OCI-LY7 (cell line): ENCODE measurements at regions not wholly inside any gene's neighbourhood (a gene's known extent, or its start where the extent isn't known, plus 50 kb on each side); places are given as distances from the start of the nearest gene placed in this dataset.

ENCODE experiments used
- BruUV-seq: library from RNA; stranded (reverse); fragments of 400-500 nt; replicated peaks from 2 replicates; lab custom pipeline; 2021; lab: Mats Ljungman, UMichigan
- CTCF ChIA-PET: fragments of 300-600 bp; sonication (Branson Sonifier 250); formaldehyde crosslinking; loops from one replicate; lab custom pipeline; 2022; ENCODE audit warnings: antibody characterized with exemption; ENCODE audit not compliant: unreplicated experiment; lab: Charles Lee
- POLR2A ChIA-PET: fragments of 300-600 bp; sonication (Branson Sonifier 250); formaldehyde crosslinking; loops from one replicate; lab custom pipeline; 2022; ENCODE audit warnings: antibody characterized with exemption; lab: Charles Lee
- DNase-seq: peaks from one replicate; pipeline ENCODE4 v3.0.0-alpha.2; 2015; ENCODE audit warnings: low spot score
- H2AFZ ChIP-seq: fragments of 200-600 bp; sonication (generic), shearing (Covaris generic); 2 replicates; pipeline ENCODE4 v1.6.1; 2014; ENCODE audit warnings: mild to moderate bottlenecking, antibody characterized with exemption, low read length, moderate library complexity
- H3K27ac ChIP-seq: fragments of 200-600 bp; sonication (generic); 2 replicates; pipeline ENCODE4 v1.5.1; 2014; ENCODE audit warnings: mixed run types, low read depth, mild to moderate bottlenecking, moderate library complexity, low read length, inconsistent platforms; ENCODE audit not compliant: poor library complexity, severe bottlenecking
- H3K36me3 ChIP-seq: fragments of 200-600 bp; sonication (generic); 2 replicates; pipeline ENCODE4 v1.6.1; 2014; ENCODE audit warnings: mild to moderate bottlenecking, antibody characterized with exemption, low read length, moderate library complexity, mixed read lengths; ENCODE audit not compliant: insufficient read depth
- H3K4me1 ChIP-seq: fragments of 200-600 bp; sonication (generic); 2 replicates; pipeline ENCODE4 v1.5.1; 2014; ENCODE audit warnings: mild to moderate bottlenecking, low read length; ENCODE audit not compliant: insufficient read depth, poor library complexity, severe bottlenecking
- H3K4me2 ChIP-seq: fragments of 200-600 bp; sonication (generic); 2 replicates; pipeline ENCODE4 v1.6.1; 2014; ENCODE audit warnings: mild to moderate bottlenecking, low read length
- H3K4me3 ChIP-seq: fragments of 200-600 bp; sonication (generic); 2 replicates; pipeline ENCODE4 v1.5.1; 2014; ENCODE audit warnings: mild to moderate bottlenecking, low read depth, low read length; ENCODE audit not compliant: poor library complexity, severe bottlenecking
- H3K79me2 ChIP-seq: fragments of 200-600 bp; sonication (generic); 2 replicates; pipeline ENCODE4 v1.6.1; 2016; ENCODE audit warnings: low read depth, mild to moderate bottlenecking, low read length, moderate library complexity, mixed read lengths; ENCODE audit not compliant: insufficient read depth
- H3K9me2 ChIP-seq: fragments of 200-600 bp; sonication (generic); 2 replicates; pipeline ENCODE4 v1.6.1; 2016; ENCODE audit warnings: mild to moderate bottlenecking, low read length, mixed read lengths; ENCODE audit not compliant: insufficient read depth
- H3K9me3 ChIP-seq: fragments of 200-600 bp; sonication (generic); 2 replicates; pipeline ENCODE4 v1.6.1; 2014; ENCODE audit warnings: mild to moderate bottlenecking, mixed run types, low read length, mixed read lengths
- H4K20me1 ChIP-seq: fragments of 200-600 bp; sonication (generic); 2 replicates; pipeline ENCODE4 v1.6.1; 2014; ENCODE audit warnings: mild to moderate bottlenecking, antibody characterized with exemption, low read length, moderate library complexity, mixed read lengths; ENCODE audit not compliant: insufficient read depth
- EZH2phosphoT487 ChIP-seq: fragments of 200-600 bp; sonication (generic); IDR thresholded peaks from 2 replicates; pipeline ENCODE4 v1.6.1; 2018; ENCODE audit warnings: low read depth, borderline replicate concordance, mild to moderate bottlenecking, mixed run types, antibody characterized with exemption, low read length, moderate library complexity, mixed read lengths
- intact Hi-C: fragments of 100-400 bp; cut with micrococcal nuclease; formaldehyde crosslinking; loops from one replicate; pipeline ENCODE4 v1.10.0; 2022; ENCODE audit not compliant: unreplicated experiment
- TF ChIP-seq, protein P1 (sequence below): fragments of 200-600 bp; sonication (generic); conservative IDR thresholded peaks from 2 replicates; pipeline ENCODE4 v1.5.1; 2014; ENCODE audit warnings: mild to moderate bottlenecking, antibody characterized with exemption, low read length, moderate library complexity, mixed read lengths

GRCh38 chr9:86705490-86705889 is 241.8 kb downstream of the GAS1 start:
- Histone ChIP-seq H3K36me3 (no peaks in the 10 kb centered on the region), H4K20me1 (no peaks in the 10 kb centered on the region), H3K27ac (no peak overlapping the region), H3K79me2 (no peaks in the 10 kb centered on the region), H2AFZ (no peak overlapping the region), H3K4me2 (no peak overlapping the region), H3K9me3 (no peaks in the 10 kb centered on the region), H3K9me2 (no peaks in the 10 kb centered on the region), H3K4me3 (no peak overlapping the region), H3K4me1 (no peaks in the 10 kb centered on the region)
- DNase-seq = no peak
- ChIA-PET POLR2A (interaction anchor here (0.7 to 0.9 kb wide), 2 partner anchors 16 to 28 kb away, joined by 3 read pairs; no protein-coding TSS in a partner anchor), CTCF (no interaction called here)
- no TSS peak for BruUV-seq
- intact Hi-C loops = no loop called here
- TF ChIP-seq, protein P1, sequence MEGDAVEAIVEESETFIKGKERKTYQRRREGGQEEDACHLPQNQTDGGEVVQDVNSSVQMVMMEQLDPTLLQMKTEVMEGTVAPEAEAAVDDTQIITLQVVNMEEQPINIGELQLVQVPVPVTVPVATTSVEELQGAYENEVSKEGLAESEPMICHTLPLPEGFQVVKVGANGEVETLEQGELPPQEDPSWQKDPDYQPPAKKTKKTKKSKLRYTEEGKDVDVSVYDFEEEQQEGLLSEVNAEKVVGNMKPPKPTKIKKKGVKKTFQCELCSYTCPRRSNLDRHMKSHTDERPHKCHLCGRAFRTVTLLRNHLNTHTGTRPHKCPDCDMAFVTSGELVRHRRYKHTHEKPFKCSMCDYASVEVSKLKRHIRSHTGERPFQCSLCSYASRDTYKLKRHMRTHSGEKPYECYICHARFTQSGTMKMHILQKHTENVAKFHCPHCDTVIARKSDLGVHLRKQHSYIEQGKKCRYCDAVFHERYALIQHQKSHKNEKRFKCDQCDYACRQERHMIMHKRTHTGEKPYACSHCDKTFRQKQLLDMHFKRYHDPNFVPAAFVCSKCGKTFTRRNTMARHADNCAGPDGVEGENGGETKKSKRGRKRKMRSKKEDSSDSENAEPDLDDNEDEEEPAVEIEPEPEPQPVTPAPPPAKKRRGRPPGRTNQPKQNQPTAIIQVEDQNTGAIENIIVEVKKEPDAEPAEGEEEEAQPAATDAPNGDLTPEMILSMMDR = no peak
- TF ChIP-seq EZH2phosphoT487 = no peak

GRCh38 chr9:86703346-86703745 is 244.0 kb downstream of the GAS1 start:
- Histone ChIP-seq H3K9me2 (no peaks in the 10 kb centered on the region), H3K4me3 (no peak overlapping the region), H3K27ac (no peak overlapping the region), H3K4me2 (no peak overlapping the region), H3K9me3 (no peaks in the 10 kb centered on the region), H3K79me2 (no peaks in the 10 kb centered on the region), H3K36me3 (no peaks in the 10 kb centered on the region), H2AFZ (no peak overlapping the region), H4K20me1 (no peaks in the 10 kb centered on the region), H3K4me1 (no peaks in the 10 kb centered on the region)
- ChIA-PET CTCF (no interaction called here), POLR2A (no interaction called here)
- no peak for DNase-seq
- no TSS peak for BruUV-seq
- no peak for TF ChIP-seq EZH2phosphoT487
- TF ChIP-seq, protein P1 = no peak
- intact Hi-C loops = no loop called here

DNA sequence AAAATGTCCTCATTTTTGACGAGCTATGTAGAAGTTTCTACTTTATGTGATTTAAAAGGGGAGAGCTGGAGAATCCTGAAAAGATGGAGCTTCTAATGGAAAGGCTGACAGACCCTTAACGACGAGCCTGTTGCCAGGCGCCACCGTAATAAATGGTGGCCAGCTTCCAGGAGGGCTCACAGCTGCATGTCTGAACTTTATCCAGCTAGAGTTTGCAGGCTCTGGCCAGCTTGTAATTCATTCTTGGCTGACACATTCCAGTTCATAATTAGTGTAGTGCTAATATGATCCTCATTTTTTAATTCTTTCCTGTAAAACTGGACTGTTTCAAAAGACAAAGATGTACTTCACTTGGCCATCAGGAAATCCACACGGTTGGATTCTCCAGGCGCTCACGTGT is 246.7 kb downstream of the GAS1 start:
- TF ChIP-seq EZH2phosphoT487 = no peak
- TF ChIP-seq, protein P1 = no peak
- ChIA-PET POLR2A (interaction anchor here (0.8 kb wide), 1 partner anchor 14 kb away, joined by 4 read pairs; no protein-coding TSS in a partner anchor), CTCF (no interaction called here)
- no peak overlapping the region for H2AFZ ChIP-seq
- no peak overlapping the region for H3K27ac ChIP-seq
- H3K79me2 ChIP-seq = no peaks in the 10 kb centered on the region
- H3K4me1 ChIP-seq = no peaks in the 10 kb centered on the region
- H3K9me3 ChIP-seq = no peaks in the 10 kb centered on the region
- no peak overlapping the region for H3K4me3 ChIP-seq
- DNase-seq = no peak
- no TSS peak for BruUV-seq
- H3K36me3 ChIP-seq = no peaks in the 10 kb centered on the region
- intact Hi-C loops = no loop called here
- no peaks in the 10 kb centered on the region for H3K9me2 ChIP-seq
- H3K4me2 ChIP-seq = no peak overlapping the region
- no peaks in the 10 kb centered on the region for H4K20me1 ChIP-seq
